IMR-90 (cell line): ENCODE measurements at regions not wholly inside any gene's neighbourhood (a gene's known extent, or its start where the extent isn't known, plus 50 kb on each side); places are given as distances from the start of the nearest gene placed in this dataset.
A peak's percentile ranks its signal among the peaks of the same experiment; 100 is the strongest.

Experiments used
- ATAC-seq: fragments of 200-7000 bp; cut with Tn5 transposase; 2 replicates; pipeline ENCODE4 v1.9.1; 2020; ENCODE audit warnings: low read depth, mild to moderate bottlenecking, moderate library complexity
- BruUV-seq: library from RNA; stranded (reverse); fragments of 400-500 nt; replicated peaks from 2 replicates; lab custom pipeline; 2021; lab: Mats Ljungman, UMichigan
- CTCF ChIA-PET: fragments of 300-600 bp; formaldehyde crosslinking; extraction: SDS; loops from one replicate; lab custom pipeline; 2021; ENCODE audit warnings: antibody characterized with exemption; lab: Yijun Ruan, JAX
- POLR2A ChIA-PET: fragments of 300-600 bp; sonication (Branson Sonifier 250); formaldehyde crosslinking; loops from one replicate; lab custom pipeline; 2022; ENCODE audit warnings: antibody characterized with exemption; ENCODE audit not compliant: unreplicated experiment; lab: Charles Lee
- DNase-seq: peaks from one replicate; pipeline ENCODE4 v3.0.0; 2013
- H2AFZ ChIP-seq: replicated peaks from 2 replicates; pipeline ENCODE3; 2013; ENCODE audit warnings: low read length, mild to moderate bottlenecking; ENCODE audit not compliant: poor library complexity
- H2AK5ac ChIP-seq: 2 replicates; pipeline ENCODE4 v1.6.1; 2013; ENCODE audit warnings: low read depth, low read length, inconsistent platforms
- H2AK9ac ChIP-seq: replicated peaks from 2 replicates; pipeline ENCODE3; 2013; ENCODE audit warnings: mild to moderate bottlenecking, low read depth, low read length, moderate library complexity; ENCODE audit not compliant: poor library complexity
- H2BK120ac ChIP-seq: 2 replicates; pipeline ENCODE4 v1.6.1; 2013; ENCODE audit warnings: low read depth, low read length, inconsistent platforms
- H2BK15ac ChIP-seq: 3 replicates; pipeline ENCODE4 v1.6.1; 2013; ENCODE audit warnings: low read depth, low read length, inconsistent platforms
- H2BK20ac ChIP-seq: 2 replicates; pipeline ENCODE4 v1.6.1; 2013; ENCODE audit warnings: low read depth, mild to moderate bottlenecking, inconsistent platforms, low read length, moderate library complexity
- H2BK5ac ChIP-seq: 2 replicates; pipeline ENCODE4 v1.6.1; 2013; ENCODE audit warnings: mild to moderate bottlenecking, low read depth, low read length, inconsistent platforms; ENCODE audit not compliant: poor library complexity, severe bottlenecking
- H3K14ac ChIP-seq: replicated peaks from 2 replicates; pipeline ENCODE4 v1.6.1; 2013; ENCODE audit warnings: low read depth, low read length, inconsistent platforms
- H3K18ac ChIP-seq: 2 replicates; pipeline ENCODE4 v1.6.1; 2013; ENCODE audit warnings: low read depth, low read length, control low read depth
- H3K23ac ChIP-seq: 2 replicates; pipeline ENCODE4 v1.6.1; 2013; ENCODE audit warnings: low read depth, low read length, inconsistent platforms
- H3K27ac ChIP-seq: 2 replicates; pipeline ENCODE4 v1.5.1; 2013; ENCODE audit warnings: mild to moderate bottlenecking, control low read depth, low read length; ENCODE audit not compliant: insufficient read depth
- H3K27me3 ChIP-seq: 2 replicates; pipeline ENCODE4 v1.6.1; 2013; ENCODE audit warnings: low read length; ENCODE audit not compliant: control insufficient read depth, insufficient read depth
- H3K36me3 ChIP-seq: 2 replicates; pipeline ENCODE4 v1.6.1; 2013; ENCODE audit warnings: low read length, mixed read lengths; ENCODE audit not compliant: control insufficient read depth, insufficient read depth
- H3K4ac ChIP-seq: 2 replicates; pipeline ENCODE4 v1.6.1; 2013; ENCODE audit warnings: low read depth, low read length, inconsistent platforms
- H3K4me1 ChIP-seq: 2 replicates; pipeline ENCODE4 v1.6.1; 2013; ENCODE audit warnings: low read length, mixed read lengths; ENCODE audit not compliant: control insufficient read depth, insufficient read depth
- H3K4me2 ChIP-seq: 2 replicates; pipeline ENCODE4 v1.6.1; 2013; ENCODE audit warnings: low read depth, mild to moderate bottlenecking, control low read depth, low read length, moderate library complexity
- H3K4me3 ChIP-seq: 2 replicates; pipeline ENCODE4 v1.5.1; 2013; ENCODE audit warnings: low read depth, mild to moderate bottlenecking, control low read depth, low read length, moderate library complexity; ENCODE audit not compliant: insufficient read depth
- H3K56ac ChIP-seq: 2 replicates; pipeline ENCODE4 v1.6.1; 2013; ENCODE audit warnings: low read length, inconsistent platforms; ENCODE audit not compliant: insufficient read depth; ENCODE audit errors: extremely low read depth
- H3K79me1 ChIP-seq, 2 experiments: 2 replicates each; pipeline ENCODE4 v1.6.1; 2013; ENCODE audit warnings: low read length in 2 of 2, inconsistent platforms in 1 of 2, low read depth in 1 of 2
- H3K9ac ChIP-seq: 2 replicates; pipeline ENCODE4 v1.6.1; 2013; ENCODE audit warnings: low read depth, low read length, control low read depth
- H3K9me1 ChIP-seq: 2 replicates; pipeline ENCODE4 v1.6.1; 2013; ENCODE audit warnings: low read length, inconsistent platforms; ENCODE audit not compliant: insufficient read depth
- H3K9me3 ChIP-seq: 2 replicates; pipeline ENCODE4 v1.6.1; 2013; ENCODE audit warnings: low read length; ENCODE audit not compliant: control insufficient read depth, insufficient read depth
- H4K20me1 ChIP-seq: 2 replicates; pipeline ENCODE4 v1.6.1; 2013; ENCODE audit warnings: low read length, inconsistent platforms; ENCODE audit not compliant: insufficient read depth
- H4K5ac ChIP-seq: 2 replicates; pipeline ENCODE4 v1.6.1; 2013; ENCODE audit warnings: mild to moderate bottlenecking, low read depth, low read length, control low read depth
- H4K8ac ChIP-seq, 2 experiments: 2 replicates each; pipeline ENCODE4 v1.6.1; 2013; ENCODE audit warnings: low read depth in 2 of 2, low read length in 2 of 2, control low read depth in 1 of 2, inconsistent platforms in 1 of 2
- H4K91ac ChIP-seq: 2 replicates; pipeline ENCODE4 v1.6.1; 2013; ENCODE audit warnings: low read depth, low read length, inconsistent platforms; ENCODE audit not compliant: insufficient read depth
- BHLHE40 ChIP-seq: fragments of 150-350 bp; IDR thresholded peaks from 2 replicates; pipeline ENCODE4 v1.6.1; 2016; ENCODE audit warnings: mild to moderate bottlenecking, low read depth, low read length
- CEBPB ChIP-seq: IDR thresholded peaks from 2 replicates; pipeline ENCODE4 v1.6.1; 2012; ENCODE audit warnings: low read depth, low read length, improper control_type of control experiment
- CHD1 ChIP-seq: IDR thresholded peaks from 2 replicates; pipeline ENCODE4 v1.6.1; 2012; ENCODE audit warnings: low read depth, low read length, improper control_type of control experiment
- MAFK ChIP-seq: IDR thresholded peaks from 2 replicates; pipeline ENCODE4 v1.6.1; 2012; ENCODE audit warnings: low read depth, low read length, improper control_type of control experiment
- MAZ ChIP-seq: IDR thresholded peaks from 2 replicates; pipeline ENCODE4 v1.6.1; 2012; ENCODE audit warnings: low read depth, mild to moderate bottlenecking, low read length, improper control_type of control experiment, moderate library complexity, borderline replicate concordance
- MXI1 ChIP-seq: IDR thresholded peaks from 2 replicates; pipeline ENCODE4 v1.6.1; 2012; ENCODE audit warnings: low read depth, mild to moderate bottlenecking, low read length, moderate library complexity, borderline replicate concordance
- POLR2A ChIP-seq: IDR thresholded peaks from 2 replicates; pipeline ENCODE4 v1.6.1; 2012; ENCODE audit warnings: mild to moderate bottlenecking, low read depth, low read length
- RAD21 ChIP-seq: IDR thresholded peaks from 2 replicates; pipeline ENCODE4 v1.6.1; 2012; ENCODE audit warnings: low read length, improper control_type of control experiment
- SMC3 ChIP-seq: fragments of 150-350 bp; IDR thresholded peaks from 2 replicates; pipeline ENCODE4 v1.6.1; 2016; ENCODE audit warnings: low read depth, mild to moderate bottlenecking, antibody characterized with exemption, low read length, moderate library complexity
- dilution Hi-C: fragments of 300-500 bp; cut with HindIII; formaldehyde crosslinking; loops from one replicate; pipeline ENCODE4 v1.14.3; 2018; ENCODE audit warnings: low sequenced_read_pairs; ENCODE audit not compliant: unreplicated experiment
- in situ Hi-C: fragments of 300-500 bp; cut with MboI; formaldehyde crosslinking; loops from 3 replicates; pipeline ENCODE4 v1.14.3; 2019; ENCODE audit warnings: low sequenced_read_pairs, inconsistent platforms, mixed read lengths
- intact Hi-C: fragments of 100-400 bp; cut with micrococcal nuclease; formaldehyde crosslinking; loops from 2 replicates; pipeline ENCODE4 v1.10.0; 2022
- TF ChIP-seq, protein P1 (sequence below): fragments of 150-350 bp; IDR thresholded peaks from 2 replicates; pipeline ENCODE4 v1.6.1; 2016; ENCODE audit warnings: low read depth, mild to moderate bottlenecking, low read length, moderate library complexity, borderline replicate concordance
- TF ChIP-seq, protein P2 (sequence below): fragments of 150-350 bp; IDR thresholded peaks from 2 replicates; pipeline ENCODE4 v1.6.1; 2017; ENCODE audit warnings: mild to moderate bottlenecking, antibody characterized with exemption, low read length, low read depth
- TF ChIP-seq, protein P3 (sequence below): conservative IDR thresholded peaks from 2 replicates; pipeline ENCODE4 v1.5.1; 2012; ENCODE audit warnings: mild to moderate bottlenecking, low read depth, low read length, improper control_type of control experiment

DNA sequence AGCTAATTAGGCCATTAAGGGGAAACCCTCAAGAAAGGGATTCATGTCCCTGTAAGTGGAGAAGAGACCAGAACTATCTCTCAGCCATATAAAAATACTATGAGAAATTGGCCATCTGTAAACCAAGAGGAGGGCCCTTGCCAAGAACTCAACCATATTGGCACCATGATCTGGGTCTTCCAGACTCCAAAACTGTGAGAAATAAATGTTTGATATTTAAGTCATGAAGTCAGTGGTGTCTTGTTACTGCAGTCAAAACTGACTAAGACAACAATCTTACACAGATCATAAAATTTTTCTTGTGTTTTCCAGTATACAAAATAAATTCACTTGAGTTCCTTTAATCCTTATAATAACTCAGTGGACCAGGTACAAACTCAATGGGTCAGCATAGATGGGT is 589.8 kb upstream of the CDH2 start:
- intact Hi-C loops (no loop called here), in situ Hi-C loops (no loop called here), dilution Hi-C loops (no loop called here)
- no peaks in the 10 kb centered on the region for H3K9me3 ChIP-seq
- DNase-seq (peak; percentile 7), ATAC-seq (0 out of 2 replicates have a peak, but pooled peaks have one; percentile 18)
- H2AFZ ChIP-seq, result no peak overlapping the region
- POLR2A ChIA-PET, result no interaction called here
- H3K4ac ChIP-seq, result no peak overlapping the region
- H3K9me1 ChIP-seq, result no peaks in the 10 kb centered on the region; the same call in 1 of the 2 replicates
- H3K9ac ChIP-seq, result no peak overlapping the region
- H3K18ac ChIP-seq, result no peak overlapping the region; the same call in 1 of the 2 replicates
- no peak overlapping the region for H2BK5ac ChIP-seq
- H3K27ac ChIP-seq, result no peak overlapping the region
- no peak overlapping the region for H4K5ac ChIP-seq
- no peaks in the 10 kb centered on the region for H3K27me3 ChIP-seq
- BruUV-seq, result no TSS peak
- no peak overlapping the region for H3K4me3 ChIP-seq
- H2BK120ac ChIP-seq, result no peak overlapping the region
- H2AK5ac ChIP-seq, result no peak overlapping the region
- no peak overlapping the region for H4K91ac ChIP-seq
- H4K20me1 ChIP-seq, result no peaks in the 10 kb centered on the region
- TF ChIP-seq MAZ (no peak), MXI1 (no peak), RAD21 (no peak), CHD1 (no peak), POLR2A (no peak), SMC3 (no peak), CEBPB (no peak), MAFK (no peak), BHLHE40 (no peak)
- TF ChIP-seq, protein P1, sequence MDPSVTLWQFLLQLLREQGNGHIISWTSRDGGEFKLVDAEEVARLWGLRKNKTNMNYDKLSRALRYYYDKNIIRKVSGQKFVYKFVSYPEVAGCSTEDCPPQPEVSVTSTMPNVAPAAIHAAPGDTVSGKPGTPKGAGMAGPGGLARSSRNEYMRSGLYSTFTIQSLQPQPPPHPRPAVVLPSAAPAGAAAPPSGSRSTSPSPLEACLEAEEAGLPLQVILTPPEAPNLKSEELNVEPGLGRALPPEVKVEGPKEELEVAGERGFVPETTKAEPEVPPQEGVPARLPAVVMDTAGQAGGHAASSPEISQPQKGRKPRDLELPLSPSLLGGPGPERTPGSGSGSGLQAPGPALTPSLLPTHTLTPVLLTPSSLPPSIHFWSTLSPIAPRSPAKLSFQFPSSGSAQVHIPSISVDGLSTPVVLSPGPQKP, result no peak
- TF ChIP-seq, protein P2, sequence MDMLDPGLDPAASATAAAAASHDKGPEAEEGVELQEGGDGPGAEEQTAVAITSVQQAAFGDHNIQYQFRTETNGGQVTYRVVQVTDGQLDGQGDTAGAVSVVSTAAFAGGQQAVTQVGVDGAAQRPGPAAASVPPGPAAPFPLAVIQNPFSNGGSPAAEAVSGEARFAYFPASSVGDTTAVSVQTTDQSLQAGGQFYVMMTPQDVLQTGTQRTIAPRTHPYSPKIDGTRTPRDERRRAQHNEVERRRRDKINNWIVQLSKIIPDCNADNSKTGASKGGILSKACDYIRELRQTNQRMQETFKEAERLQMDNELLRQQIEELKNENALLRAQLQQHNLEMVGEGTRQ, result no peak
- TF ChIP-seq, protein P3, sequence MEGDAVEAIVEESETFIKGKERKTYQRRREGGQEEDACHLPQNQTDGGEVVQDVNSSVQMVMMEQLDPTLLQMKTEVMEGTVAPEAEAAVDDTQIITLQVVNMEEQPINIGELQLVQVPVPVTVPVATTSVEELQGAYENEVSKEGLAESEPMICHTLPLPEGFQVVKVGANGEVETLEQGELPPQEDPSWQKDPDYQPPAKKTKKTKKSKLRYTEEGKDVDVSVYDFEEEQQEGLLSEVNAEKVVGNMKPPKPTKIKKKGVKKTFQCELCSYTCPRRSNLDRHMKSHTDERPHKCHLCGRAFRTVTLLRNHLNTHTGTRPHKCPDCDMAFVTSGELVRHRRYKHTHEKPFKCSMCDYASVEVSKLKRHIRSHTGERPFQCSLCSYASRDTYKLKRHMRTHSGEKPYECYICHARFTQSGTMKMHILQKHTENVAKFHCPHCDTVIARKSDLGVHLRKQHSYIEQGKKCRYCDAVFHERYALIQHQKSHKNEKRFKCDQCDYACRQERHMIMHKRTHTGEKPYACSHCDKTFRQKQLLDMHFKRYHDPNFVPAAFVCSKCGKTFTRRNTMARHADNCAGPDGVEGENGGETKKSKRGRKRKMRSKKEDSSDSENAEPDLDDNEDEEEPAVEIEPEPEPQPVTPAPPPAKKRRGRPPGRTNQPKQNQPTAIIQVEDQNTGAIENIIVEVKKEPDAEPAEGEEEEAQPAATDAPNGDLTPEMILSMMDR, result no peak
- H2BK15ac ChIP-seq, result no peak overlapping the region
- H4K8ac ChIP-seq, result no peak overlapping the region
- H3K79me1 ChIP-seq, result no peaks in the 10 kb centered on the region
- H3K4me1 ChIP-seq, result 0 out of 2 replicates have a peak, but pooled peaks cover 1% of the 10 kb centered on the region
- H2AK9ac ChIP-seq, result no peak overlapping the region
- H3K14ac ChIP-seq, result no peak overlapping the region
- CTCF ChIA-PET, result no interaction called here
- H3K36me3 ChIP-seq, result no peaks in the 10 kb centered on the region
- H3K56ac ChIP-seq, result no peak overlapping the region
- H2BK20ac ChIP-seq, result no peak overlapping the region
- H3K4me2 ChIP-seq, result no peak overlapping the region; the same call in 1 of the 2 replicates
- peak overlapping the region; percentile 20; the same call in 1 of the 2 replicates for H3K23ac ChIP-seq
